GM23338 (cell line): ENCODE measurements at regions not wholly inside any gene's neighbourhood (a gene's known extent, or its start where the extent isn't known, plus 50 kb on each side); places are given as distances from the start of the nearest gene placed in this dataset.

ENCODE experiments used
- ATAC-seq: fragments of 200-7000 bp; cut with Tn5 transposase; 3 replicates; pipeline ENCODE4 v1.9.1; 2020
- DNase-seq: peaks from one replicate; pipeline ENCODE4 v3.0.0-alpha.2; 2015; ENCODE audit warnings: low spot score
- H2AFZ ChIP-seq: fragments of 200-600 bp; sonication (generic); 2 replicates; pipeline ENCODE4 v1.8.0; 2016; ENCODE audit warnings: antibody characterized with exemption, mild to moderate bottlenecking, moderate library complexity
- H3F3A ChIP-seq: fragments of 200-600 bp; sonication (generic); replicated peaks from 2 replicates; pipeline ENCODE4 v1.8.0; 2017; ENCODE audit warnings: antibody characterized with exemption, mixed run types, low read depth
- H3K27ac ChIP-seq: fragments of 200-600 bp; sonication (generic); 2 replicates; pipeline ENCODE4 v1.6.1; 2016; ENCODE audit warnings: low read depth
- H3K27me3 ChIP-seq: fragments of 200-600 bp; sonication (generic); 2 replicates; pipeline ENCODE4 v1.8.0; 2016; ENCODE audit warnings: mild to moderate bottlenecking, mixed run types, moderate library complexity; ENCODE audit not compliant: insufficient read depth
- H3K36me3 ChIP-seq: fragments of 200-600 bp; sonication (generic); 2 replicates; pipeline ENCODE4 v1.8.0; 2016; ENCODE audit warnings: mild to moderate bottlenecking; ENCODE audit not compliant: insufficient read depth
- H3K4me1 ChIP-seq: fragments of 200-600 bp; sonication (generic); 2 replicates; pipeline ENCODE4 v1.8.0; 2016; ENCODE audit warnings: mild to moderate bottlenecking, moderate library complexity; ENCODE audit not compliant: insufficient read depth
- H3K4me2 ChIP-seq: fragments of 200-600 bp; sonication (generic); 2 replicates; pipeline ENCODE4 v1.7.1; 2017; ENCODE audit warnings: mixed run types
- H3K4me3 ChIP-seq: fragments of 200-600 bp; sonication (generic); 2 replicates; pipeline ENCODE4 v1.6.1; 2016; ENCODE audit warnings: mixed run types
- H3K79me2 ChIP-seq: fragments of 200-600 bp; sonication (generic); replicated peaks from 2 replicates; pipeline ENCODE4 v1.8.0; 2017; ENCODE audit warnings: mild to moderate bottlenecking; ENCODE audit not compliant: insufficient read depth
- H3K9me2 ChIP-seq: fragments of 200-600 bp; sonication (generic); 2 replicates; pipeline ENCODE4 v1.8.0; 2017; ENCODE audit not compliant: insufficient read depth
- H4K20me1 ChIP-seq: fragments of 200-600 bp; sonication (generic); replicated peaks from 2 replicates; pipeline ENCODE4 v1.8.0; 2017; ENCODE audit warnings: mild to moderate bottlenecking; ENCODE audit not compliant: insufficient read depth
- H3K27ac Mint-ChIP-seq: 2 replicates; pipeline ENCODE4 v1.8.0; 2020; ENCODE audit warnings: inconsistent platforms, mild to moderate bottlenecking, moderate library complexity, mixed read lengths
- H3K27me3 Mint-ChIP-seq: 3 replicates; pipeline ENCODE4 v1.8.0; 2022; ENCODE audit warnings: low read depth, mild to moderate bottlenecking, moderate library complexity, mixed read lengths, inconsistent platforms; ENCODE audit not compliant: insufficient read depth, poor library complexity
- H3K36me3 Mint-ChIP-seq: 3 replicates; pipeline ENCODE4 v1.8.0; 2021; ENCODE audit warnings: low read depth, mild to moderate bottlenecking, inconsistent platforms, moderate library complexity, mixed read lengths
- H3K4me1 Mint-ChIP-seq: 3 replicates; pipeline ENCODE4 v1.8.0; 2020; ENCODE audit warnings: mild to moderate bottlenecking, inconsistent platforms, mixed read lengths
- H3K4me3 Mint-ChIP-seq: 3 replicates; pipeline ENCODE4 v1.8.0; 2021; ENCODE audit warnings: moderate library complexity, mild to moderate bottlenecking, inconsistent platforms, mixed read lengths
- H3K9me3 Mint-ChIP-seq: 3 replicates; pipeline ENCODE4 v1.8.0; 2020; ENCODE audit warnings: moderate library complexity, mild to moderate bottlenecking, inconsistent platforms, mixed read lengths
- CREB1 ChIP-seq: fragments of 250-450 bp; sonication (Bioruptor Pico); IDR thresholded peaks from 2 replicates; pipeline ENCODE4 v1.5.0; 2020; ENCODE audit warnings: low read depth, mild to moderate bottlenecking, moderate library complexity
- EZH2 ChIP-seq: fragments of 200-600 bp; sonication (generic); IDR thresholded peaks from one replicate; pipeline ENCODE4 v1.8.0; 2017; ENCODE audit warnings: antibody characterized with exemption, mild to moderate bottlenecking, low read depth; ENCODE audit not compliant: unreplicated experiment
- EZH2phosphoT487 ChIP-seq: fragments of 200-600 bp; sonication (generic); IDR thresholded peaks from one replicate; pipeline ENCODE4 v1.8.1; 2018; ENCODE audit warnings: antibody characterized with exemption; ENCODE audit not compliant: unreplicated experiment
- JUNB ChIP-seq: IDR thresholded peaks from one replicate; pipeline ENCODE4 v1.6.1; 2016; ENCODE audit warnings: antibody characterized with exemption; ENCODE audit not compliant: unreplicated experiment
- NANOG ChIP-seq: IDR thresholded peaks from 2 replicates; pipeline ENCODE4 v1.6.1; 2016; ENCODE audit warnings: antibody characterized with exemption, borderline replicate concordance
- POLR2AphosphoS5 ChIP-seq: IDR thresholded peaks from 2 replicates; pipeline ENCODE4 v1.6.1; 2016; ENCODE audit warnings: antibody characterized with exemption, low read depth
- STAT1 ChIP-seq: IDR thresholded peaks from one replicate; pipeline ENCODE4 v1.6.1; 2016; ENCODE audit warnings: antibody characterized with exemption; ENCODE audit not compliant: unreplicated experiment
- ZNF114 ChIP-seq: fragments of 250-450 bp; sonication (Bioruptor Pico); IDR thresholded peaks from 2 replicates; pipeline ENCODE4 v1.5.0; 2020; ENCODE audit warnings: mild to moderate bottlenecking, moderate library complexity
- ZNF331 ChIP-seq: fragments of 250-450 bp; sonication (Bioruptor Pico); IDR thresholded peaks from 2 replicates; pipeline ENCODE4 v1.5.0; 2020; ENCODE audit warnings: low read depth, mild to moderate bottlenecking, moderate library complexity
- TF ChIP-seq, protein P1 (sequence below): IDR thresholded peaks from one replicate; pipeline ENCODE4 v1.6.1; 2018; ENCODE audit warnings: antibody characterized with exemption; ENCODE audit not compliant: unreplicated experiment
- TF ChIP-seq, protein P2 (sequence below): IDR thresholded peaks from 2 replicates; pipeline ENCODE4 v1.6.1; 2016; ENCODE audit warnings: antibody characterized with exemption
- TF ChIP-seq, protein P3 (sequence below): fragments of 250-450 bp; sonication (Bioruptor Pico); IDR thresholded peaks from 2 replicates; pipeline ENCODE4 v1.5.0; 2020; ENCODE audit warnings: mild to moderate bottlenecking, moderate library complexity
- TF ChIP-seq, protein P4 (sequence below), 2 experiments: fragments of 200-600 bp in 1 of 2; sonication (generic) in 1 of 2; conservative IDR thresholded peaks; 2 replicates each; pipeline versions ENCODE4 v1.5.1 to v1.6.1; 2016 to 2017; ENCODE audit warnings: antibody characterized with exemption in 2 of 2, low read depth in 2 of 2, mild to moderate bottlenecking in 2 of 2, moderate library complexity in 1 of 2

DNA sequence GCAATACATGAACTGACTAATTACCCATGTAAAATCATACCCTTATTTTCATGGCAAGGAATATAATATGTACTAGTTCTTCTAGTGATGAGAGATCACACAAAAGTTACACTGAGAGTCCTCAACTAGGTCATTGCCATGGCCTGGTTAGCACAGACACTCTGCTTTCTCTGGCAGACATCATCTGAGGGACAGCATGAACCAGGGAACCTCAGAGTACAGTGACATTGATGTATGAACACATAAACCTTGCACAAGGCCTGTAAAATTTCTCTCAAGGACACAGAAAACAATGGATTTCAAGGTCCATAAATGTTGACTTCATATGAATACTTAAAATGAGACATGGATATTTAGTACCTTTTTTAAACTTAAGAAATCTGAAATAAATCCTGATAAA is 108.8 kb upstream of the MAGI3 start:
- H3K27me3 Mint-ChIP-seq: no peaks in the 10 kb centered on the region
- DNase-seq (no peak), ATAC-seq (no peak)
- no peak overlapping the region for H3K27ac ChIP-seq
- no peaks in the 10 kb centered on the region for H3K36me3 ChIP-seq
- no peaks in the 10 kb centered on the region for H3K9me2 ChIP-seq
- H3K4me3 ChIP-seq: no peak overlapping the region
- no peak overlapping the region for H3K4me2 ChIP-seq
- no peaks in the 10 kb centered on the region for H3K27me3 ChIP-seq
- no peaks in the 10 kb centered on the region for H3K79me2 ChIP-seq
- no peaks in the 10 kb centered on the region for H3K36me3 Mint-ChIP-seq
- TF ChIP-seq STAT1: no peak
- no peak for TF ChIP-seq JUNB
- no peak for TF ChIP-seq ZNF114 (CRISPR knock-in tag)
- TF ChIP-seq, protein P1, sequence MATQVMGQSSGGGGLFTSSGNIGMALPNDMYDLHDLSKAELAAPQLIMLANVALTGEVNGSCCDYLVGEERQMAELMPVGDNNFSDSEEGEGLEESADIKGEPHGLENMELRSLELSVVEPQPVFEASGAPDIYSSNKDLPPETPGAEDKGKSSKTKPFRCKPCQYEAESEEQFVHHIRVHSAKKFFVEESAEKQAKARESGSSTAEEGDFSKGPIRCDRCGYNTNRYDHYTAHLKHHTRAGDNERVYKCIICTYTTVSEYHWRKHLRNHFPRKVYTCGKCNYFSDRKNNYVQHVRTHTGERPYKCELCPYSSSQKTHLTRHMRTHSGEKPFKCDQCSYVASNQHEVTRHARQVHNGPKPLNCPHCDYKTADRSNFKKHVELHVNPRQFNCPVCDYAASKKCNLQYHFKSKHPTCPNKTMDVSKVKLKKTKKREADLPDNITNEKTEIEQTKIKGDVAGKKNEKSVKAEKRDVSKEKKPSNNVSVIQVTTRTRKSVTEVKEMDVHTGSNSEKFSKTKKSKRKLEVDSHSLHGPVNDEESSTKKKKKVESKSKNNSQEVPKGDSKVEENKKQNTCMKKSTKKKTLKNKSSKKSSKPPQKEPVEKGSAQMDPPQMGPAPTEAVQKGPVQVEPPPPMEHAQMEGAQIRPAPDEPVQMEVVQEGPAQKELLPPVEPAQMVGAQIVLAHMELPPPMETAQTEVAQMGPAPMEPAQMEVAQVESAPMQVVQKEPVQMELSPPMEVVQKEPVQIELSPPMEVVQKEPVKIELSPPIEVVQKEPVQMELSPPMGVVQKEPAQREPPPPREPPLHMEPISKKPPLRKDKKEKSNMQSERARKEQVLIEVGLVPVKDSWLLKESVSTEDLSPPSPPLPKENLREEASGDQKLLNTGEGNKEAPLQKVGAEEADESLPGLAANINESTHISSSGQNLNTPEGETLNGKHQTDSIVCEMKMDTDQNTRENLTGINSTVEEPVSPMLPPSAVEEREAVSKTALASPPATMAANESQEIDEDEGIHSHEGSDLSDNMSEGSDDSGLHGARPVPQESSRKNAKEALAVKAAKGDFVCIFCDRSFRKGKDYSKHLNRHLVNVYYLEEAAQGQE: no peak
- TF ChIP-seq, protein P2, sequence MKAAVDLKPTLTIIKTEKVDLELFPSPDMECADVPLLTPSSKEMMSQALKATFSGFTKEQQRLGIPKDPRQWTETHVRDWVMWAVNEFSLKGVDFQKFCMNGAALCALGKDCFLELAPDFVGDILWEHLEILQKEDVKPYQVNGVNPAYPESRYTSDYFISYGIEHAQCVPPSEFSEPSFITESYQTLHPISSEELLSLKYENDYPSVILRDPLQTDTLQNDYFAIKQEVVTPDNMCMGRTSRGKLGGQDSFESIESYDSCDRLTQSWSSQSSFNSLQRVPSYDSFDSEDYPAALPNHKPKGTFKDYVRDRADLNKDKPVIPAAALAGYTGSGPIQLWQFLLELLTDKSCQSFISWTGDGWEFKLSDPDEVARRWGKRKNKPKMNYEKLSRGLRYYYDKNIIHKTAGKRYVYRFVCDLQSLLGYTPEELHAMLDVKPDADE: no peak
- no peak for TF ChIP-seq ZNF331
- TF ChIP-seq POLR2AphosphoS5: no peak
- no peak for TF ChIP-seq NANOG
- TF ChIP-seq, protein P3, sequence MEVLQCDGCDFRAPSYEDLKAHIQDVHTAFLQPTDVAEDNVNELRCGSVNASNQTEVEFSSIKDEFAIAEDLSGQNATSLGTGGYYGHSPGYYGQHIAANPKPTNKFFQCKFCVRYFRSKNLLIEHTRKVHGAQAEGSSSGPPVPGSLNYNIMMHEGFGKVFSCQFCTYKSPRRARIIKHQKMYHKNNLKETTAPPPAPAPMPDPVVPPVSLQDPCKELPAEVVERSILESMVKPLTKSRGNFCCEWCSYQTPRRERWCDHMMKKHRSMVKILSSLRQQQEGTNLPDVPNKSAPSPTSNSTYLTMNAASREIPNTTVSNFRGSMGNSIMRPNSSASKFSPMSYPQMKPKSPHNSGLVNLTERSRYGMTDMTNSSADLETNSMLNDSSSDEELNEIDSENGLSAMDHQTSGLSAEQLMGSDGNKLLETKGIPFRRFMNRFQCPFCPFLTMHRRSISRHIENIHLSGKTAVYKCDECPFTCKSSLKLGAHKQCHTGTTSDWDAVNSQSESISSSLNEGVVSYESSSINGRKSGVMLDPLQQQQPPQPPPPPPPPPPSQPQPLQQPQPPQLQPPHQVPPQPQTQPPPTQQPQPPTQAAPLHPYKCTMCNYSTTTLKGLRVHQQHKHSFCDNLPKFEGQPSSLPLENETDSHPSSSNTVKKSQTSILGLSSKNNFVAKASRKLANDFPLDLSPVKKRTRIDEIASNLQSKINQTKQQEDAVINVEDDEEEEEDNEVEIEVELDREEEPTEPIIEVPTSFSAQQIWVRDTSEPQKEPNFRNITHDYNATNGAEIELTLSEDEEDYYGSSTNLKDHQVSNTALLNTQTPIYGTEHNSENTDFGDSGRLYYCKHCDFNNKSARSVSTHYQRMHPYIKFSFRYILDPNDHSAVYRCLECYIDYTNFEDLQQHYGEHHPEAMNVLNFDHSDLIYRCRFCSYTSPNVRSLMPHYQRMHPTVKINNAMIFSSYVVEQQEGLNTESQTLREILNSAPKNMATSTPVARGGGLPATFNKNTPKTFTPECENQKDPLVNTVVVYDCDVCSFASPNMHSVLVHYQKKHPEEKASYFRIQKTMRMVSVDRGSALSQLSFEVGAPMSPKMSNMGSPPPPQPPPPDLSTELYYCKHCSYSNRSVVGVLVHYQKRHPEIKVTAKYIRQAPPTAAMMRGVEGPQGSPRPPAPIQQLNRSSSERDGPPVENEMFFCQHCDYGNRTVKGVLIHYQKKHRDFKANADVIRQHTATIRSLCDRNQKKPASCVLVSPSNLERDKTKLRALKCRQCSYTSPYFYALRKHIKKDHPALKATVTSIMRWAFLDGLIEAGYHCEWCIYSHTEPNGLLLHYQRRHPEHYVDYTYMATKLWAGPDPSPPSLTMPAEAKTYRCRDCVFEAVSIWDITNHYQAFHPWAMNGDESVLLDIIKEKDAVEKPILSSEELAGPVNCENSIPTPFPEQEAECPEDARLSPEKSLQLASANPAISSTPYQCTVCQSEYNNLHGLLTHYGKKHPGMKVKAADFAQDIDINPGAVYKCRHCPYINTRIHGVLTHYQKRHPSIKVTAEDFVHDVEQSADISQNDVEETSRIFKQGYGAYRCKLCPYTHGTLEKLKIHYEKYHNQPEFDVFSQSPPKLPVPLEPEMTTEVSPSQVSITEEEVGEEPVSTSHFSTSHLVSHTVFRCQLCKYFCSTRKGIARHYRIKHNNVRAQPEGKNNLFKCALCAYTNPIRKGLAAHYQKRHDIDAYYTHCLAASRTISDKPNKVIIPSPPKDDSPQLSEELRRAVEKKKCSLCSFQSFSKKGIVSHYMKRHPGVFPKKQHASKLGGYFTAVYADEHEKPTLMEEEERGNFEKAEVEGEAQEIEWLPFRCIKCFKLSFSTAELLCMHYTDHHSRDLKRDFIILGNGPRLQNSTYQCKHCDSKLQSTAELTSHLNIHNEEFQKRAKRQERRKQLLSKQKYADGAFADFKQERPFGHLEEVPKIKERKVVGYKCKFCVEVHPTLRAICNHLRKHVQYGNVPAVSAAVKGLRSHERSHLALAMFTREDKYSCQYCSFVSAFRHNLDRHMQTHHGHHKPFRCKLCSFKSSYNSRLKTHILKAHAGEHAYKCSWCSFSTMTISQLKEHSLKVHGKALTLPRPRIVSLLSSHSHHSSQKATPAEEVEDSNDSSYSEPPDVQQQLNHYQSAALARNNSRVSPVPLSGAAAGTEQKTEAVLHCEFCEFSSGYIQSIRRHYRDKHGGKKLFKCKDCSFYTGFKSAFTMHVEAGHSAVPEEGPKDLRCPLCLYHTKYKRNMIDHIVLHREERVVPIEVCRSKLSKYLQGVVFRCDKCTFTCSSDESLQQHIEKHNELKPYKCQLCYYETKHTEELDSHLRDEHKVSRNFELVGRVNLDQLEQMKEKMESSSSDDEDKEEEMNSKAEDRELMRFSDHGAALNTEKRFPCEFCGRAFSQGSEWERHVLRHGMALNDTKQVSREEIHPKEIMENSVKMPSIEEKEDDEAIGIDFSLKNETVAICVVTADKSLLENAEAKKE (CRISPR knock-in tag): no peak
- no peak for TF ChIP-seq EZH2
- TF ChIP-seq, protein P4, sequence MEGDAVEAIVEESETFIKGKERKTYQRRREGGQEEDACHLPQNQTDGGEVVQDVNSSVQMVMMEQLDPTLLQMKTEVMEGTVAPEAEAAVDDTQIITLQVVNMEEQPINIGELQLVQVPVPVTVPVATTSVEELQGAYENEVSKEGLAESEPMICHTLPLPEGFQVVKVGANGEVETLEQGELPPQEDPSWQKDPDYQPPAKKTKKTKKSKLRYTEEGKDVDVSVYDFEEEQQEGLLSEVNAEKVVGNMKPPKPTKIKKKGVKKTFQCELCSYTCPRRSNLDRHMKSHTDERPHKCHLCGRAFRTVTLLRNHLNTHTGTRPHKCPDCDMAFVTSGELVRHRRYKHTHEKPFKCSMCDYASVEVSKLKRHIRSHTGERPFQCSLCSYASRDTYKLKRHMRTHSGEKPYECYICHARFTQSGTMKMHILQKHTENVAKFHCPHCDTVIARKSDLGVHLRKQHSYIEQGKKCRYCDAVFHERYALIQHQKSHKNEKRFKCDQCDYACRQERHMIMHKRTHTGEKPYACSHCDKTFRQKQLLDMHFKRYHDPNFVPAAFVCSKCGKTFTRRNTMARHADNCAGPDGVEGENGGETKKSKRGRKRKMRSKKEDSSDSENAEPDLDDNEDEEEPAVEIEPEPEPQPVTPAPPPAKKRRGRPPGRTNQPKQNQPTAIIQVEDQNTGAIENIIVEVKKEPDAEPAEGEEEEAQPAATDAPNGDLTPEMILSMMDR (conservative IDR thresholded peaks at IDR 0.05; ENCODE audit: low read depth in 2 of 2): no peak
- TF ChIP-seq CREB1: no peak
- TF ChIP-seq EZH2phosphoT487: no peak
- H3K9me3 Mint-ChIP-seq: no peaks in the 10 kb centered on the region
- H3K4me1 ChIP-seq: peaks cover 8% of the 10 kb centered on the region
- H2AFZ ChIP-seq: no peak overlapping the region
- H3F3A ChIP-seq: 0 out of 2 replicates have a peak, but pooled peaks cover 2% of the 10 kb centered on the region
- H4K20me1 ChIP-seq: no peaks in the 10 kb centered on the region
- H3K27ac Mint-ChIP-seq: no peak overlapping the region
- H3K4me1 Mint-ChIP-seq: peaks cover 8% of the 10 kb centered on the region
- H3K4me3 Mint-ChIP-seq: no peak overlapping the region
